ENCODE measurements at regions not wholly inside any gene's neighbourhood (a gene's known extent, or its start where the extent isn't known, plus 50 kb on each side); places are given as distances from the start of the nearest gene placed in this dataset.

DNA sequence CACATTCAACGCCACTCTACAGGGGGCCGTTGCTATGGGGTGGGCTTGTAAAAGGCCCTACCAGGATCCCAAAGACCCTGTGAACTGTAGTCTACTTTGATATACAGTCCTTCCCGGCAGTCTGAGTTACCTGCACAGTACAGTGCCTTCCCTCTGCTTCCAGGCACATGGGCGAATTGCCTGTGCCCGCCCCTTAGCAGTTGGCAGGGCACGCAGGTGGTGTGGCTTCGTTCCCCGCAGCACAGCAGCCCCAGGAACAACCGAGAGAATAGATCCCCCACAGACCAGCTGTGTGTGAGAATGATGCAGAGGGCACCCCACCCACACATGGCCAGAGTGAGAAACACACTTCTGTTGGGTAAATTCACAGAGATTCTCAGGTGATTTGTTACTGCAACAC lies 60.6 kb downstream of the MRPL57 start:
- no peak for TF ChIP-seq POLR2AphosphoS5 (IDR thresholded peaks at IDR 0.05)
- TF ChIP-seq, protein P1, sequence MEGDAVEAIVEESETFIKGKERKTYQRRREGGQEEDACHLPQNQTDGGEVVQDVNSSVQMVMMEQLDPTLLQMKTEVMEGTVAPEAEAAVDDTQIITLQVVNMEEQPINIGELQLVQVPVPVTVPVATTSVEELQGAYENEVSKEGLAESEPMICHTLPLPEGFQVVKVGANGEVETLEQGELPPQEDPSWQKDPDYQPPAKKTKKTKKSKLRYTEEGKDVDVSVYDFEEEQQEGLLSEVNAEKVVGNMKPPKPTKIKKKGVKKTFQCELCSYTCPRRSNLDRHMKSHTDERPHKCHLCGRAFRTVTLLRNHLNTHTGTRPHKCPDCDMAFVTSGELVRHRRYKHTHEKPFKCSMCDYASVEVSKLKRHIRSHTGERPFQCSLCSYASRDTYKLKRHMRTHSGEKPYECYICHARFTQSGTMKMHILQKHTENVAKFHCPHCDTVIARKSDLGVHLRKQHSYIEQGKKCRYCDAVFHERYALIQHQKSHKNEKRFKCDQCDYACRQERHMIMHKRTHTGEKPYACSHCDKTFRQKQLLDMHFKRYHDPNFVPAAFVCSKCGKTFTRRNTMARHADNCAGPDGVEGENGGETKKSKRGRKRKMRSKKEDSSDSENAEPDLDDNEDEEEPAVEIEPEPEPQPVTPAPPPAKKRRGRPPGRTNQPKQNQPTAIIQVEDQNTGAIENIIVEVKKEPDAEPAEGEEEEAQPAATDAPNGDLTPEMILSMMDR (IDR thresholded peaks at IDR 0.05 in 8 of 11, conservative IDR thresholded peaks at IDR 0.05 in 3 of 11): no peak
